Inflammatory macrophage (primary cell): ENCODE measurements at regions not wholly inside any gene's neighbourhood (a gene's known extent, or its start where the extent isn't known, plus 50 kb on each side); places are given as distances from the start of the nearest gene placed in this dataset.

Experiments used
- DNase-seq, 2 donors: peaks; one replicate each; pipeline ENCODE4 v3.0.0-alpha.2; 2020 to 2022

GRCh38 chr1:4090976-4091660 lies 191.0 kb upstream of the C1orf174 start:
- no peak for DNase-seq

GRCh38 chr1:4091996-4092395 lies 191.9 kb upstream of the C1orf174 start:
- no peak for DNase-seq

GRCh38 chr1:4093856-4094565 lies 193.9 kb upstream of the C1orf174 start:
- no peak for DNase-seq

GRCh38 chr1:4095433-4095971 lies 195.4 kb upstream of the C1orf174 start:
- DNase-seq: no peak

- no peak for DNase-seq
Measured at GRCh38 chr1:4101459-4102161, 201.5 kb upstream of the C1orf174 start.

GRCh38 chr1:4105300-4105880 lies 205.3 kb upstream of the C1orf174 start:
- DNase-seq: no peak

- DNase-seq: no peak
Measured at GRCh38 chr1:4106731-4107130, 206.7 kb upstream of the C1orf174 start.

- no peak for DNase-seq
Measured at GRCh38 chr1:4107291-4107690, 207.2 kb upstream of the C1orf174 start.

GRCh38 chr1:4108331-4108730 lies 208.3 kb upstream of the C1orf174 start:
- DNase-seq: no peak

GRCh38 chr1:4108758-4109627 lies 208.9 kb upstream of the C1orf174 start:
- DNase-seq: no peak

- DNase-seq: no peak
Measured at GRCh38 chr1:4109628-4109940, 209.5 kb upstream of the C1orf174 start.

GRCh38 chr1:4110888-4111287 lies 210.8 kb upstream of the C1orf174 start:
- no peak for DNase-seq

- no peak for DNase-seq
Measured at GRCh38 chr1:4113897-4114296, 213.8 kb upstream of the C1orf174 start.

GRCh38 chr1:4115191-4115900 lies 215.3 kb upstream of the C1orf174 start:
- no peak for DNase-seq

GRCh38 chr1:4117196-4117595 lies 217.1 kb upstream of the C1orf174 start:
- no peak for DNase-seq

- DNase-seq: no peak
Measured at GRCh38 chr1:4118746-4119515, 218.9 kb upstream of the C1orf174 start.

GRCh38 chr1:4119516-4120220 lies 219.6 kb upstream of the C1orf174 start:
- no peak for DNase-seq

GRCh38 chr1:4120557-4121292 lies 220.7 kb upstream of the C1orf174 start:
- no peak for DNase-seq

- DNase-seq: no peak
Measured at GRCh38 chr1:4121293-4121684, 221.2 kb upstream of the C1orf174 start.
